Endothelial cell (in vitro differentiated cells): ENCODE measurements at regions not wholly inside any gene's neighbourhood (a gene's known extent, or its start where the extent isn't known, plus 50 kb on each side); places are given as distances from the start of the nearest gene placed in this dataset.

Experiments used
- DNase-seq: peaks from one replicate; pipeline ENCODE4 v3.0.0; 2021; ENCODE audit warnings: low spot score
- H3K27ac Mint-ChIP-seq: one replicate; pipeline ENCODE4 v1.8.0; 2021; ENCODE audit warnings: mixed read lengths, inconsistent platforms; ENCODE audit not compliant: unreplicated experiment
- H3K27me3 Mint-ChIP-seq: one replicate; pipeline ENCODE4 v1.8.0; 2021; ENCODE audit warnings: mild to moderate bottlenecking, moderate library complexity, mixed read lengths, inconsistent platforms; ENCODE audit not compliant: unreplicated experiment
- H3K36me3 Mint-ChIP-seq: one replicate; pipeline ENCODE4 v1.8.0; 2021; ENCODE audit warnings: mild to moderate bottlenecking, low read depth, mixed read lengths, inconsistent platforms; ENCODE audit not compliant: unreplicated experiment
- H3K4me1 Mint-ChIP-seq: one replicate; pipeline ENCODE4 v1.8.0; 2021; ENCODE audit warnings: mild to moderate bottlenecking, mixed read lengths, inconsistent platforms; ENCODE audit not compliant: unreplicated experiment
- H3K4me3 Mint-ChIP-seq: one replicate; pipeline ENCODE4 v1.8.0; 2021; ENCODE audit warnings: mild to moderate bottlenecking, mixed read lengths, inconsistent platforms; ENCODE audit not compliant: unreplicated experiment
- H3K9me3 Mint-ChIP-seq: one replicate; pipeline ENCODE4 v1.8.0; 2021; ENCODE audit warnings: mixed read lengths, inconsistent platforms; ENCODE audit not compliant: unreplicated experiment
- CTCF ChIP-seq: fragments of 200-600 bp; sonication (generic); IDR thresholded peaks from one replicate; pipeline ENCODE4 v1.5.0; 2021; ENCODE audit warnings: antibody characterized with exemption; ENCODE audit not compliant: unreplicated experiment

GRCh38 chr7:21373031-21373430, 54.9 kb upstream of the SP4 start:
- TF ChIP-seq CTCF, result no peak
- Mint-ChIP-seq H3K27ac (no peak overlapping the region), H3K4me1 (no peaks in the 10 kb centered on the region), H3K9me3 (no peaks in the 10 kb centered on the region), H3K36me3 (peaks cover 4% of the 10 kb centered on the region), H3K27me3 (peaks cover 3% of the 10 kb centered on the region), H3K4me3 (no peak overlapping the region)
- no peak for DNase-seq

- no peaks in the 10 kb centered on the region for H3K9me3 Mint-ChIP-seq
- H3K27ac Mint-ChIP-seq, result no peak overlapping the region
- no peaks in the 10 kb centered on the region for H3K4me1 Mint-ChIP-seq
- H3K4me3 Mint-ChIP-seq, result no peak overlapping the region
- no peak for TF ChIP-seq CTCF
- peaks cover 4% of the 10 kb centered on the region for H3K36me3 Mint-ChIP-seq
- H3K27me3 Mint-ChIP-seq, result peaks cover 3% of the 10 kb centered on the region
- DNase-seq, result no peak
Observed at GRCh38 chr7:21374134-21374533, 53.7 kb upstream of the SP4 start.

- H3K36me3 Mint-ChIP-seq, result peaks cover 4% of the 10 kb centered on the region
- TF ChIP-seq CTCF, result no peak
- no peaks in the 10 kb centered on the region for H3K9me3 Mint-ChIP-seq
- no peak overlapping the region for H3K4me3 Mint-ChIP-seq
- DNase-seq, result no peak
- peaks cover 3% of the 10 kb centered on the region for H3K27me3 Mint-ChIP-seq
- no peaks in the 10 kb centered on the region for H3K4me1 Mint-ChIP-seq
- H3K27ac Mint-ChIP-seq, result no peak overlapping the region
Observed at GRCh38 chr7:21377545-21377944, 50.3 kb upstream of the SP4 start.
